Epithelial cell of proximal tubule (primary cell): ENCODE measurements at regions not wholly inside any gene's neighbourhood (a gene's known extent, or its start where the extent isn't known, plus 50 kb on each side); places are given as distances from the start of the nearest gene placed in this dataset.
A peak's percentile ranks its signal among the peaks of the same experiment; 100 is the strongest.
"Not testable (repeated sequence)": the region's sequence is repeated elsewhere in the genome, so short reads cannot be mapped to it uniquely, and the experiment has no call there.

Source experiments
- DNase-seq: peaks from one replicate; pipeline ENCODE4 v3.0.0-alpha.2; 2011; ENCODE audit warnings: low read depth
- H3K4me3 ChIP-seq: 2 replicates; pipeline ENCODE4 v1.5.1; 2011; ENCODE audit warnings: low read depth, mild to moderate bottlenecking, low read length
- TF ChIP-seq, protein P1 (sequence below): conservative IDR thresholded peaks from 2 replicates; pipeline ENCODE4 v1.5.1; 2012; ENCODE audit warnings: low read depth, mild to moderate bottlenecking, low read length

DNA sequence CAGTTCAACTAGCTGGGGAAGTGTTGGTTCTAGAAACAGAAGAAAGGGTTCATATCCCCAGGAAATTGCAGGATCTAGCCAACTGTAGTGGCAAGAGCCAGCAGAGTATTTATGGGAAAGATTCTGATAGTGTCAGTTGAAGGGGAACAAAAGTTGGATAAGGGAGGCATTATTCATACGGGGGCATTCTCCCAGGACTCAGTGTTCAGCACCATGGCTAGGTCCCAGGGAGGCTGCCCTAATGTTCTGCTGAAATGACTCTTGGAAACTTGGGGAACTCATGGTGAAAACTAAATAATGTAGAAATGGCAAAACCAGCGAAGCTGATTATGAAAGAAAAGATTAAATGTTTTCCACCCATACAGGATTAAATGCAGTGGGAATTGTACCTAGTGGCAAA, 543.7 kb downstream of the TRIB2 start:
- DNase-seq: no peak
- H3K4me3 ChIP-seq: no peak overlapping the region
- TF ChIP-seq, protein P1, sequence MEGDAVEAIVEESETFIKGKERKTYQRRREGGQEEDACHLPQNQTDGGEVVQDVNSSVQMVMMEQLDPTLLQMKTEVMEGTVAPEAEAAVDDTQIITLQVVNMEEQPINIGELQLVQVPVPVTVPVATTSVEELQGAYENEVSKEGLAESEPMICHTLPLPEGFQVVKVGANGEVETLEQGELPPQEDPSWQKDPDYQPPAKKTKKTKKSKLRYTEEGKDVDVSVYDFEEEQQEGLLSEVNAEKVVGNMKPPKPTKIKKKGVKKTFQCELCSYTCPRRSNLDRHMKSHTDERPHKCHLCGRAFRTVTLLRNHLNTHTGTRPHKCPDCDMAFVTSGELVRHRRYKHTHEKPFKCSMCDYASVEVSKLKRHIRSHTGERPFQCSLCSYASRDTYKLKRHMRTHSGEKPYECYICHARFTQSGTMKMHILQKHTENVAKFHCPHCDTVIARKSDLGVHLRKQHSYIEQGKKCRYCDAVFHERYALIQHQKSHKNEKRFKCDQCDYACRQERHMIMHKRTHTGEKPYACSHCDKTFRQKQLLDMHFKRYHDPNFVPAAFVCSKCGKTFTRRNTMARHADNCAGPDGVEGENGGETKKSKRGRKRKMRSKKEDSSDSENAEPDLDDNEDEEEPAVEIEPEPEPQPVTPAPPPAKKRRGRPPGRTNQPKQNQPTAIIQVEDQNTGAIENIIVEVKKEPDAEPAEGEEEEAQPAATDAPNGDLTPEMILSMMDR: no peak

GRCh38 chr2:13266166-13266565, 549.4 kb downstream of the TRIB2 start:
- TF ChIP-seq, protein P1: no peak
- H3K4me3 ChIP-seq: no peak overlapping the region
- no peak for DNase-seq

GRCh38 chr2:13284688-13285087, 568.0 kb downstream of the TRIB2 start:
- TF ChIP-seq, protein P1: no peak
- H3K4me3 ChIP-seq: no peak overlapping the region
- no peak for DNase-seq

- DNase-seq: no peak
- TF ChIP-seq, protein P1: no peak
- H3K4me3 ChIP-seq: no peak overlapping the region
These were observed 572.6 kb downstream of the TRIB2 start for GRCh38 chr2:13289310-13289709.

DNA sequence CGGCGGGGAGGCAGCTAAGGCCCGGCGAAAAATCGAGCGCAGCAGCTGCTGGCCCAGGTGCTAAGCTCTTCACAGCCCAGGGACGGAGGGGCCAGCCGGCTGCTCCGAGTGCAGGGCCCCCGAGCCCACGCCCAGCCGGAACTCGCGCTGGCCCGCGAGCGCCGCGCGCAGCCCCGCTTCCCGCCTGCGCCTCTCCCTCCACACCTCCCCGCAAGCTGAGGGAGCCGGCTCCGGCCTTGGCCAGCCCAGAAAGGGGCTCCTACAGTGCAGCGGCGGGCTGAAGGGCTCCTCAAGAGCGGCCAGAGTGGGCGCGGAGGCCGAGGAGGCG, 591.7 kb downstream of the TRIB2 start:
- DNase-seq, H3K4me3 ChIP-seq: not testable (repeated sequence)

- DNase-seq: no peak
- no peak overlapping the region for H3K4me3 ChIP-seq
- TF ChIP-seq, protein P1: no peak
These were observed 592.3 kb downstream of the TRIB2 start for GRCh38 chr2:13308989-13309388.

GRCh38 chr2:13332060-13332459, 615.3 kb downstream of the TRIB2 start:
- TF ChIP-seq, protein P1: no peak
- no peak for DNase-seq
- no peak overlapping the region for H3K4me3 ChIP-seq

- peak; percentile 7 for DNase-seq
- H3K4me3 ChIP-seq: not testable (repeated sequence)
These were observed 617.3 kb downstream of the TRIB2 start for GRCh38 chr2:13334071-13334470.
